Testis (tissue), 2 donors: ENCODE measurements at regions not wholly inside any gene's neighbourhood (a gene's known extent, or its start where the extent isn't known, plus 50 kb on each side); places are given as distances from the start of the nearest gene placed in this dataset.

Source experiments
- DNase-seq: peaks from one replicate; pipeline ENCODE4 v3.0.0-alpha.2; 2019
- H3K27ac ChIP-seq, 2 donors: fragments of 200-600 bp; sonication (generic); one replicate each; pipeline ENCODE4 v1.5.1; 2019
- H3K27me3 ChIP-seq: fragments of 200-600 bp; sonication (generic); one replicate; pipeline ENCODE4 v1.5.1; 2019
- H3K36me3 ChIP-seq: fragments of 200-600 bp; sonication (generic); one replicate; pipeline ENCODE4 v1.5.1; 2017; ENCODE audit warnings: low read depth; ENCODE audit errors: missing control alignments
- H3K4me1 ChIP-seq: fragments of 200-600 bp; sonication (generic); one replicate; pipeline ENCODE4 v1.5.1; 2019
- H3K4me3 ChIP-seq, 2 donors: fragments of 200-600 bp; sonication (generic); one replicate each; pipeline ENCODE4 v1.5.1; 2017 to 2019
- H3K9me3 ChIP-seq: fragments of 200-600 bp; sonication (generic); one replicate; pipeline ENCODE4 v1.5.1; 2017
- CTCF ChIP-seq, 3 experiments: fragments of 450-650 bp in 2 of 3; fragments of 200-600 bp in 1 of 3; sonication (generic) in 1 of 3; IDR thresholded peaks; one replicate each; pipeline ENCODE4 v1.5.1; 2016 to 2019; ENCODE audit warnings: antibody characterized with exemption in 3 of 3, mild to moderate bottlenecking in 2 of 3, moderate library complexity in 1 of 3
- POLR2A ChIP-seq: fragments of 450-650 bp; IDR thresholded peaks from one replicate; pipeline ENCODE4 v1.6.1; 2017; ENCODE audit warnings: antibody characterized with exemption, mild to moderate bottlenecking, moderate library complexity
- WGBS, 2 donors: methylation state at CpG; one replicate each; pipeline ENCODE4 v1.1.5; 2018; 5-methylcytosine and 5-hydroxymethylcytosine counted together
- intact Hi-C: fragments of 100-400 bp; cut with DNase I; formaldehyde crosslinking; loops from one replicate; pipeline ENCODE4 v1.15.1; 2023; ENCODE audit warnings: low total_unique reads

GRCh38 chr3:150059729-150060128, 89.0 kb upstream of the PFN2 start:
- TF ChIP-seq POLR2A = no peak
- TF ChIP-seq CTCF (IDR thresholded peaks at IDR 0.05) = no peak
- 81 to 95% methylated on average over 4 of the region's 4 CpGs for WGBS, 2 donors
- intact Hi-C loops = no loop called here
- H3K27ac ChIP-seq = no peak overlapping the region
- DNase-seq = no peak
- no peaks in the 10 kb centered on the region for H3K36me3 ChIP-seq
- H3K4me1 ChIP-seq = no peaks in the 10 kb centered on the region
- H3K9me3 ChIP-seq = no peaks in the 10 kb centered on the region
- no peaks in the 10 kb centered on the region for H3K27me3 ChIP-seq
- H3K4me3 ChIP-seq = no peak overlapping the region

GRCh38 chr3:150059241-150059640, 88.5 kb upstream of the PFN2 start:
- TF ChIP-seq POLR2A (no peak), CTCF (IDR thresholded peaks at IDR 0.05) (no peak)
- intact Hi-C loops = no loop called here
- Histone ChIP-seq H3K27me3 (no peaks in the 10 kb centered on the region), H3K9me3 (no peaks in the 10 kb centered on the region), H3K4me3 (no peak overlapping the region), H3K27ac (no peak overlapping the region), H3K4me1 (no peaks in the 10 kb centered on the region), H3K36me3 (no peaks in the 10 kb centered on the region)
- 69 to 77% methylated on average over 5 of the region's 5 CpGs for WGBS, 2 donors
- no peak for DNase-seq

- no peak for DNase-seq
- intact Hi-C loops = no loop called here
- WGBS, 2 donors = 78 to 91% methylated on average over 4 of the region's 4 CpGs
- Histone ChIP-seq H3K9me3 (no peaks in the 10 kb centered on the region), H3K4me1 (no peaks in the 10 kb centered on the region), H3K27ac (no peak overlapping the region), H3K36me3 (no peaks in the 10 kb centered on the region), H3K4me3 (no peak overlapping the region), H3K27me3 (no peaks in the 10 kb centered on the region)
- no peak for TF ChIP-seq CTCF (IDR thresholded peaks at IDR 0.05)
- TF ChIP-seq POLR2A = no peak
These were observed 86.5 kb upstream of the PFN2 start for GRCh38 chr3:150057227-150057626.

GRCh38 chr3:150055332-150055731, 84.6 kb upstream of the PFN2 start:
- no peak for TF ChIP-seq CTCF (IDR thresholded peaks at IDR 0.05)
- TF ChIP-seq POLR2A = no peak
- Histone ChIP-seq H3K4me1 (no peaks in the 10 kb centered on the region), H3K4me3 (no peak overlapping the region), H3K27ac (no peak overlapping the region), H3K36me3 (no peaks in the 10 kb centered on the region), H3K9me3 (no peaks in the 10 kb centered on the region), H3K27me3 (no peaks in the 10 kb centered on the region)
- intact Hi-C loops = no loop called here
- DNase-seq = no peak
- 75 to 76% methylated on average over 6 of the region's 6 CpGs for WGBS, 2 donors

DNA sequence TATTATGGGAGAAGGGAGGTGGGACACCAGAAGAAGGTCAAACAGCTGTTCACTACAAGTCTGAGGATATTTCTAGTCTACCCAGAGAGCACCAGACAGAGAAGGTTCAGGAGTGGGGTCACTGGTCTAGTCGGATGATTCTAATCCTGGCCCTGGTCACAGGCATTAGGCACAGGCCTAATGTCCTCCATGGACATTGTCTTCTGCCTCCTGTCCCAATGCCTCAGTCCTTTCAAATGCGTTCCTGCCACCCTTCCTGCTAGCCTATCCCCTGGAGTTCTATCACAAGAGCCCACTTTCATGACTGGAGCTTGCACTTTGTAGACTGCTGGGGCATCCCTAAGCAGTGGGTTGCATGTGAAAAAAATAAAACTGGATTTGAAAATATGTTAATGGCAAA, 83.9 kb upstream of the PFN2 start:
- Histone ChIP-seq H3K9me3 (no peaks in the 10 kb centered on the region), H3K4me1 (no peaks in the 10 kb centered on the region), H3K36me3 (no peaks in the 10 kb centered on the region), H3K27me3 (no peaks in the 10 kb centered on the region), H3K27ac (no peak overlapping the region), H3K4me3 (no peak overlapping the region)
- intact Hi-C loops = no loop called here
- no peak for TF ChIP-seq CTCF (IDR thresholded peaks at IDR 0.05)
- TF ChIP-seq POLR2A = no peak
- DNase-seq = no peak
- WGBS, 2 donors = 89% methylated on average over 2 of the region's 2 CpGs
